Endodermal cell (in vitro differentiated cells): ENCODE measurements at regions not wholly inside any gene's neighbourhood (a gene's known extent, or its start where the extent isn't known, plus 50 kb on each side); places are given as distances from the start of the nearest gene placed in this dataset.
A peak's percentile ranks its signal among the peaks of the same experiment; 100 is the strongest.

Experiments
- DNase-seq: peaks from one replicate; pipeline ENCODE4 v3.0.0-alpha.2; 2017
- H3K27ac ChIP-seq: 2 replicates; pipeline ENCODE4 v1.5.1; 2013; ENCODE audit warnings: mild to moderate bottlenecking, low read depth, low read length, moderate library complexity
- H3K27me3 ChIP-seq: 2 replicates; pipeline ENCODE4 v1.6.1; 2013; ENCODE audit warnings: mild to moderate bottlenecking, low read length, moderate library complexity; ENCODE audit not compliant: insufficient read depth, control insufficient read depth, poor library complexity, severe bottlenecking
- H3K36me3 ChIP-seq: 2 replicates; pipeline ENCODE4 v1.7.0; 2013; ENCODE audit warnings: mild to moderate bottlenecking, low read length, moderate library complexity; ENCODE audit not compliant: control insufficient read depth, insufficient read depth
- H3K4me1 ChIP-seq: one replicate; pipeline ENCODE4 v1.7.0; 2013; ENCODE audit warnings: low read length; ENCODE audit not compliant: control insufficient read depth, insufficient read depth
- H3K4me3 ChIP-seq: 2 replicates; pipeline ENCODE4 v1.5.1; 2013; ENCODE audit warnings: mild to moderate bottlenecking, low read length, moderate library complexity
- H3K9ac ChIP-seq: 2 replicates; pipeline ENCODE4 v1.6.1; 2013; ENCODE audit warnings: mild to moderate bottlenecking, low read length, moderate library complexity; ENCODE audit not compliant: poor library complexity, severe bottlenecking; ENCODE audit errors: extremely low read depth
- H3K9me3 ChIP-seq: 2 replicates; pipeline ENCODE4 v1.6.1; 2013; ENCODE audit warnings: mild to moderate bottlenecking, low read length, moderate library complexity; ENCODE audit not compliant: control insufficient read depth
- H3K27ac Mint-ChIP-seq: 2 replicates; pipeline ENCODE4 v1.8.0; 2020; ENCODE audit warnings: mixed read lengths
- H3K27me3 Mint-ChIP-seq: 2 replicates; pipeline ENCODE4 v1.8.0; 2021; ENCODE audit warnings: mild to moderate bottlenecking, mixed read lengths; ENCODE audit not compliant: insufficient read depth
- H3K36me3 Mint-ChIP-seq: 2 replicates; pipeline ENCODE4 v1.8.0; 2020; ENCODE audit warnings: low read depth, mixed read lengths
- H3K4me1 Mint-ChIP-seq: 2 replicates; pipeline ENCODE4 v1.8.0; 2020; ENCODE audit warnings: mixed read lengths
- H3K4me3 Mint-ChIP-seq: 2 replicates; pipeline ENCODE4 v1.8.0; 2020; ENCODE audit warnings: mild to moderate bottlenecking, moderate library complexity, mixed read lengths
- H3K9me3 Mint-ChIP-seq: 2 replicates; pipeline ENCODE4 v1.8.0; 2020; ENCODE audit warnings: mild to moderate bottlenecking, mixed read lengths
- CTCF ChIP-seq: fragments of 200-600 bp; sonication (generic); conservative IDR thresholded peaks from 2 replicates; pipeline ENCODE4 v1.5.0; 2021; ENCODE audit warnings: antibody characterized with exemption, mild to moderate bottlenecking
- WGBS, 2 experiments: methylation state at CpG; one replicate each; pipeline versions ENCODE4 v1.1.5 to v1.1.7; 2013; ENCODE audit warnings: missing lambda C conversion rate in 2 of 2, mixed read lengths in 1 of 2; ENCODE audit not compliant: insufficient coverage in 1 of 2, insufficient read length in 1 of 2; 5-methylcytosine and 5-hydroxymethylcytosine counted together

GRCh38 chr2:120622159-120622869 lies 113.4 kb upstream of the GLI2 start:
- Mint-ChIP-seq H3K9me3 (no peaks in the 10 kb centered on the region), H3K4me1 (peaks cover 3% of the 10 kb centered on the region), H3K4me3 (no peak overlapping the region), H3K27me3 (peaks cover 16% of the 10 kb centered on the region), H3K36me3 (no peaks in the 10 kb centered on the region), H3K27ac (no peak overlapping the region)
- Histone ChIP-seq H3K27me3 (no peaks in the 10 kb centered on the region), H3K36me3 (no peaks in the 10 kb centered on the region), H3K4me1 (no peaks in the 10 kb centered on the region), H3K9me3 (no peaks in the 10 kb centered on the region), H3K9ac (no peak overlapping the region), H3K4me3 (no peak overlapping the region), H3K27ac (no peak overlapping the region)
- WGBS, 2 experiments: 90% methylated on average over 10 to 13 of the region's 13 CpGs
- TF ChIP-seq CTCF: no peak
- no peak for DNase-seq

- peaks cover 22% of the 10 kb centered on the region for H3K27me3 Mint-ChIP-seq
- Histone ChIP-seq H3K27ac (no peak overlapping the region), H3K9me3 (peaks cover 3% of the 10 kb centered on the region), H3K36me3 (no peaks in the 10 kb centered on the region), H3K4me3 (no peak overlapping the region), H3K27me3 (no peaks in the 10 kb centered on the region), H3K9ac (no peak overlapping the region), H3K4me1 (no peaks in the 10 kb centered on the region)
- peaks cover 3% of the 10 kb centered on the region for H3K9me3 Mint-ChIP-seq
- no peaks in the 10 kb centered on the region for H3K36me3 Mint-ChIP-seq
- DNase-seq: no peak
- H3K4me3 Mint-ChIP-seq: no peak overlapping the region
- no peak overlapping the region for H3K27ac Mint-ChIP-seq
- H3K4me1 Mint-ChIP-seq: peaks cover 3% of the 10 kb centered on the region
- WGBS, 2 experiments: 81 to 87% methylated on average over 16 to 21 of the region's 21 CpGs
- TF ChIP-seq CTCF: peak; percentile 21
Observed at GRCh38 chr2:120622886-120623753, 112.5 kb upstream of the GLI2 start.

- no peak overlapping the region for H3K27ac Mint-ChIP-seq
- DNase-seq: no peak
- peaks cover 3% of the 10 kb centered on the region for H3K4me1 Mint-ChIP-seq
- H3K36me3 Mint-ChIP-seq: no peaks in the 10 kb centered on the region
- Histone ChIP-seq H3K4me3 (no peak overlapping the region), H3K9ac (no peak overlapping the region), H3K27me3 (no peaks in the 10 kb centered on the region), H3K27ac (no peak overlapping the region), H3K36me3 (no peaks in the 10 kb centered on the region), H3K4me1 (no peaks in the 10 kb centered on the region), H3K9me3 (peaks cover 7% of the 10 kb centered on the region)
- peaks cover 26% of the 10 kb centered on the region for H3K27me3 Mint-ChIP-seq
- no peak overlapping the region for H3K4me3 Mint-ChIP-seq
- no peak for TF ChIP-seq CTCF
- H3K9me3 Mint-ChIP-seq: peaks cover 7% of the 10 kb centered on the region
- 83 to 93% methylated on average over 4 to 8 of the region's 8 CpGs for WGBS, 2 experiments
Observed at GRCh38 chr2:120624061-120624737, 111.5 kb upstream of the GLI2 start.
